ENCODE measurements at regions not wholly inside any gene's neighbourhood (a gene's known extent, or its start where the extent isn't known, plus 50 kb on each side); places are given as distances from the start of the nearest gene placed in this dataset.

DNA sequence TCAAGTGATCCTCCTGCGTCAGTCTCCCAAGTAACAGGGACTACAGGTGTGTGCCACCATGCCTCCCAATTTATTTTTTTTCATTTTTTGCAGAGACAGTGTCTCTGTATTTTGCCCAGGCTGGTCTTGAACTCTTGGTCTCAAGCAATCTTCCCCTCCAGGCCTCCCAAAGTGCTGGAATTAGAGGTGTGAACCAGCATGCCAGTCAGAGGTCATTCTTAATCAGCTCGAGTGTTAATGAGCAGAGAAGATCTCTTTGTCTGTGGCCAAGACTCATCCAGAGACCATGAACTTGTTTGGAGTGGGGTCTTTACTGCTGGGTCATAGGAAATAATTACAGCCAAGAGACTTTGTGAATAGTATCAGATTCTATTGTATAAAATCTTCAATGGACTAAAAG is 99.2 kb upstream of the AP1S2 start:
- no peak for TF ChIP-seq POLR2A (IDR thresholded peaks at IDR 0.05; ENCODE audit: low read depth, low read length)
- TF ChIP-seq POLR2AphosphoS5 (IDR thresholded peaks at IDR 0.05; ENCODE audit: low read depth, low read length), result no peak
- TF ChIP-seq POU2F2 (IDR thresholded peaks at IDR 0.05; ENCODE audit: low read depth, low read length), result no peak
- no peak for TF ChIP-seq TAF1 (IDR thresholded peaks at IDR 0.05; ENCODE audit: low read depth, low read length)
- no peak for TF ChIP-seq SPI1 (IDR thresholded peaks at IDR 0.05; ENCODE audit: low read depth, low read length)
- TF ChIP-seq PAX5 (IDR thresholded peaks at IDR 0.05; ENCODE audit: insufficient read depth, low read length, severe bottlenecking), result no peak
